HG03565 (cell line): ENCODE measurements at regions not wholly inside any gene's neighbourhood (a gene's known extent, or its start where the extent isn't known, plus 50 kb on each side); places are given as distances from the start of the nearest gene placed in this dataset.

Experiments used
- ATAC-seq: cut with Tn5 transposase; IDR thresholded peaks from one replicate; pipeline ENCODE4 v1.9.1; 2021; ENCODE audit warnings: mild to moderate bottlenecking, moderate library complexity; ENCODE audit not compliant: unreplicated experiment

DNA sequence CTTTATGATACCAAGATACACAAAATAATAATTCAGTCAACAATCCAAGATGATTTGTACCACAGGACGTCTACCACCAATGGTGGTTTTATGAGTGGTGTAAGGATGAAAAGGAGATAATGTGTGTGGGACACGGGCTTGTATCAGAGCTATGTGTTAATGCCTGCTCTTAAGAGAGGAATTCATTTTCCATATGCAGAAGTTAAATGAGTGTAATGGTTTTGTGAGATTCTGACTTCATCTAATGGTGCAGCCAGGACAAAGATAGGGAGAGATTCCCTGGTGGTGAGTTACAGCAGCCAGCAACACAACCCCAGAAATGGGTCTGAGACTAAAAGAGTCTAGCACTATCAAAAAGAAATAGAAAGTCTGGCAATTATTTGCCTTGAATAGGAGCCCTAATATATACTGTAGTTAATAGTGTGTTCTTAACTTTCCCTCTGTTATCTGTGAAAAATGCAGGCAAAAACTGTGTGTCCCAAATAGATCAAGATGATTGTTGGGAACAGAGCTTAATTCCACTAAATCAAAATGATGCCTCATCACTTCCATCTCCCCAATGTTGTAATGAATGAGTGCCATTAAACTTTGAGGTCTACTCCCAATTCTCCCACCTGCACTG lies 455.0 kb upstream of the TCF4 start:
- ATAC-seq, result no peak

DNA sequence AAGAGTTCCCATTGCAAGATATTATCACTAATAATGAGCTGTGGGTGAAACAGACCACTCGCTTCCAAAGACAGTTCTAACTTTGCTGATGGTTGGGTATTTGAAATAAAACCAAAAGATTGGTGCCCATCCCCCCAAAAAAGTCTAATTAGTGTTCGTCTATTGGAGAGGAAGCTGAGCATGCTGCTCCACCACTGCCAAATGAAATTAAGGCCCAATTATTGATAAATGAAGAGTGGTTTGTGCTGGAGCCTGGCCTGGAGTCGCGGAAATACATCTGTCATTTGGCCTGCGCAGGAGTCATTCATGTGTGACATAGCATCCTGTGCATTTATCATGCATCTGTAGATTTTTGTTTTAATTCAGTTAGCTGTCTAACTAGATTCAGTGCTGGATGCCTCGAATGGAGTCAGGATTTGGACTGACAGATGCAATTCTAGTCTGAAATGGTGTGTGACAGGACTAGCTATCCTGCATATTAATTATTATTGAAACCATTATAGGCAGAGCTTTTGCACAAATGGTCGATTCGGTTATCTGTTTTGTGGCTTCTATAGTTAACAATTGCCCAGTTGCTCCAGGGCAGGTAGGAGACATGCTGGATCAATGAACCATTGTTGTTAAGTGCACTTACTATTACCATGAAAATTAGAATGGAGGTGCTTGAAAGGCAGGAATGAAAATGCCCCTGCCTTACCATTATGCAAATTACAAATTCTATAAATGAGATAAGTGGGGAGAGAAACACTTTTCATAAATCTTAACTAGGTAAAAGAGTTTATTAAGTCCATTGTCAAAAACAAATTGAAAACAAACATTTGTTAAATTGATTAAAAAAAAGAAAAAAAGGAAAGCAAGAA lies 450.4 kb upstream of the TCF4 start:
- no peak for ATAC-seq

DNA sequence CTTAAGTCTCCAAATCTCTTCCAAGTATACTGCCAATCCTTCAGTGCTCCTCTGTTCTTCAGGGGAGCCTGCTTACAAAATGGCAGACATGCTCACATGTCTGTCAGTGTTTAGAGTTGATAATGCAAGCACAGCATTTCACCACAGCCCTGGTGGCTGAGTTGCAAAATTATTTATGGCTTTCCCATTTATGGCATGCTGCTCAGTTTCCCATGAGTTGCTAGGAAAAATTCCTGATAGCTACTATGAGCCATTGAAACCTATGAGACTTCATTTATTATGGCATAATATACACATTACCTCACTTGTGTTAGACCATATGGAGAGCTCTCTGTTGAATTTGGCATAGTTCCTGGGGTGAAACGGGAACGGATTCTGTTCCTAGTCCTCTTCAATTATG lies 448.7 kb upstream of the TCF4 start:
- no peak for ATAC-seq

DNA sequence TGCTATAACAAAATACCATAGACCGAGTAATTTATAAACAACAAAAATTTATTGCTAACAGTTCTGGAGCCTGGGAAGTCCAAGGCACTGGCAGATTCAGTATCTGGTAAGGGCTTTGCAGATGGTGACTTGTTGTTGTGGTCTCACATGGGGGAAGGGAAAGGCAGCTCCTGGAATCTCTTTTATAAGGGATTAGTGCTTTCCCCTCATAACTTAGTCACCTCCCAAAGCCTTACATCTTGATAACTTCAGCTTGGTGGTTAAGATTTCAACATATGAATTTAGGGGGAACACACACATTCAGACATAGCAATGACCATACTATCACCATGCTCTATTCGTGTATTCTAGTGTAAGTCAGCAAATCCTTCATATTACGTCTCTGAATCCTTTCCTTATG lies 447.6 kb upstream of the TCF4 start:
- no peak for ATAC-seq

DNA sequence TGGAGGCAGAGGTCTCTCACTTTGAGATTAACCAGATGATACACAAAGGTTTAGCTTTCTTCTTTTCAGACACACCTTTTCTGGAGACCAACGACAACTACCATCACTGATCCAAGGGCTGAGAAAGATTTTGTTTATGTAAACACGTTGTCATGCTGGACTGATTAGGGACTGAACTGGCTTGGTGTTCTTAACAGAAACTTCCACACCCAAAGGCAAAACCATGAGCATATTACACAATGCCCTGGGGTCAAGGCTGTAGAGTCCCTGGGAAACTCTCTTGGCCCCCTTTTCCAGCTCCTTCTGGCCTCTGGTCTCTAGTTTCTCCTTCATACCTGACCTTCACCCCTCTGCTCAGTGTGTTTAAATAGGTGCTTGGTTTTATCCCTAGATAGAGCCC lies 447.0 kb upstream of the TCF4 start:
- ATAC-seq, result no peak

DNA sequence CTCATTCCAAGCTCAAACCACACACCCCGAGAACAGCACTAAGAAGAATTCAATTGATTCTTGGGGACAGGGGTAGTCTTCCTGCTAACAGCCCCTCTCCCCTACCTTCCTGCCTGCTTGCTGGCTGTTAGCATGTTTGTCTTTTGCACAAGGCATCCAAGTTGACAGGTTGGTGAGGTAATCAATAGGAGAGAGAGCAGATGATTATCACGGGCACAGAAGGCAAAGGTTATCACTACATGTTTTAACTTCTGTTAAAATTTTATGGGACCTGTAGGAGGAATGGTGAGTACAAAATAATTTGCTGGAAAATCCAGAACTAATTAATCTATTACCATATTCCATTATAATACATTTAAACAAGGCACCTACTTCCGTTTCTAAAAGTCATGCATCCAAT lies 442.1 kb upstream of the TCF4 start:
- ATAC-seq, result no peak

DNA sequence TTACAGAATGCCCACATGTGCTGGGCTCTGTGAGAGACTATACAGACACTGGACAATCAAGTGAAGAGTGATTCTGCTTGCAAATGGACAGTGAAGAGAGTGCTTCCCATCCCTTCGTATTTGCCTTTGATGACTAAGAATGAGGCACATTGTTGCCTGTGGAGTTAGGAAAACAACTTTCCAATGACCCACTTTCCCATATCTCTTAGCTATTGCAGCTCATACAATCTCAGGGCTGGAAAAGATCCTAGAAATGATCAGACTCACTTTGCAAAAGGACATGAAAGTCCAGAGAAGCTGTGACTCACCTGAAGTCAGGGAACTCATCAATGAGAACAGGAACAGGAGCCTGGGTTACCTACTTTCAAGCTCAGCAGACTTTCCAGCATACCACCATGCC lies 440.5 kb upstream of the TCF4 start:
- no peak for ATAC-seq

DNA sequence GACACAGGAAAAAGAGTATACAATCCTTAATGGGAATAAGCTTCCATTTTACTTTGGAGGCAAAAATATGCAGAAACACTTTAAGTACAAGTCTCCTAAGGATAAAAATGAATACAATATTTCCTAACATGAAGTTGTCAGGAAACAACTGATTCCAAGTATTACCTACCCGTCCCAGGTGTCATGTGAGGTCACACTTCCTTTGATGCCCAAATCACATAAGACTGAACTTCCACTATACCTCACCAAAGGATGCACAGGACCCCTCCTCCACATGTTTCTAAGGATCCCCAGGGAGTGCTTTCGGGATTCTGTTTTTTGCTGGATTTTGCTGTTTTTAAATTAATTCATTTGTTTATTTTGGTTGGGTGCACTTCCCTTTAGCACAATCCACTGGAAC lies 438.5 kb upstream of the TCF4 start:
- no peak for ATAC-seq

DNA sequence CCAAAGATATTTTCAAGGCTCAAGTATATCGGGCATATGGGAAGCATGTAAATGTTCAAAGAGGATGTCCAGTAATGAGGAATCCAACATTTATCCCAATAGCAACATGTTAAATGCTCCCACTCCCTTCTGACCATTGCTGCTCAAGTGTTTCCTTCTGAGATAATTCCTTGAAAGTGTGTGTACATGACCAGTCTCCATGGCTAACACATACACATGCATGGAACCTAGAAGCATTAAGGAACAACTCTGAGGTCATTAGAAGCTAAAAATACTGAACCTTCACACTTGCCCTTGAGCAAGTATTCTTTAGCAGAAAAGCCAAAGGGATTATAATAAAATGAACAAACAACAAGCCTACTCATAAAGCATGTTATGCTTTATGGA lies 433.8 kb upstream of the TCF4 start:
- no peak for ATAC-seq

DNA sequence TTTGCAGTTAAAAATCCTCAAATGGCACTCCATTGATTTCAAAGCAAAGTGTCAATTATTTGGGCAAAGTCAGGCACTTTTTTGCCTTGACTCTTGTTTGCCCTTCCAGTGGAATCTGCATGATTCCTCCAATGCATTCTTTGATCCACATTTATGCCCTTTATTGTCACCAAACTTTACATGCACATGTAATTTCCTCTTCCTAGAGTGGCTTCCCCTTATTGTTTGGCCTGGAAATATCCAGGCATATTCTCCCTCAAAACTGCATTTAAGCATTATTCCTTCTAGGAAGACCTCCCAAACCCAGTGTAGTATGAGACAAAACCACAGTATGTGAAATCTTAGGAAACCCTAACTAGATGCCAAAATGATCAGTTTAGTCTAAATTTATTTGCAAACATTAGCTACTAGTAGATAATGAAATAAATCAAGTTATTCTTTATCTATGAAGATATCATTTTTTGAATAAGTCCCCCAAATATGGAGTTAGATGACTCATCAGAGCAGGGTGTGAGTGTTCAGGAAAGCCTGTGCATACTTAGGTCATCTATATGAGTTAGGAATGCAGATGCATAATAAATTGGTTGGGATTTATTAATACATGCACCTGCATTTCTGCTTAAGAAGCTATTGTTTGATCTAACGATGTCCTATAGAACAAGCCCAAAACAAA lies 433.3 kb upstream of the TCF4 start:
- no peak for ATAC-seq

DNA sequence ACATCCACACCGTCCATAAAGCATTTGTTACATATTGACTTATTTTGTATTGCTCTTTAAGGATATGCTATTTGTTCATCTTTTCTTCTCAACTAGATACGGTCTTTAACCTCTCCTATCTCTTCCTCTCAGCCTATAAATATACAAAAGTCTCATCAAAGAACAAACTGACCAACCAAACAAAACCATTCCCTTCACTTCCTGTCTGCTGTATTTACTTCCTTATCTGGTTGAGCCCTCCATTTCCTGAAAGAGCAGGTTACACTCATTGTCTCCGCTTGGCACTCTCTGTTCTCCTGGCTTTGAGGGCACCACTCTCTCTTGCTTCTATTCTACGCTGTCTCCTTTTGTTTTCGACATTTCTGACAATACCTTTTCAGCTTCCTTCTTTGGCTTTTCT lies 431.9 kb upstream of the TCF4 start:
- ATAC-seq, result no peak

DNA sequence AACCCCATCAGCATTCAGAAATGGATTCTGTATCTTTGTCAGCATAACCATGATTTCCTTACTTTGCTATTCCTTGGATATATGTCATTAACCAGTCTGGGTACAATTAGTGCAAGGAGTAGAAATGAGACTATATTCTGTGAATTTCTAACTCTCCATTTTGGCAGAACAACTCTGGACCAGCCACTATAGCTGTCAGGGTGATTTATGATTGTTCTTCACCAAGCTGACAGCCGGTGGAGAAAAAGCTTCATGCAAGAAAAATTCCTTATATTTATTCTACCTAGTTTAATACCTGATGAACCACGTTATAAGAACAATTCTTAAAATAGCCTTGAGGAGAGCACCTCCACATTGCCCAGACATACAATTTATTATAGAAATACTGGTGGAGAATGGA lies 431.2 kb upstream of the TCF4 start:
- ATAC-seq, result no peak

DNA sequence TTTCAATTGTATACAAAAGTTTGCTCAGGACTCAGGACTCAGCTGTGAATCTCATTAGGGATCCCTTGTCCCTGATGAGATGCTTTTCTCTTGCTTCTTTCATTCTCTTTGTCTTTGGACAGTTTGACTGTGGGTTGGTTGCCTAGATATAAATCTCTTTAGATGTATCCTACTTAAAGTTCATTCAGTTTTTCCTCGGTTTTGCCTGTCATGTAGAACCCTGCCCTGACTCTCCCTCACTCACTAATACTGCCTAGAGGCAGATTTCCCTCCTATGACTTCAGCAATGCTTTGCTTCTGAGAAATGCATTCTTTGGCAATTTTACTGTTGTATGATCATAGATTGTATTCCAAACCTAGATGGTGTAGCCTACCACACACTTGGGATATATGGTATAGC lies 421.4 kb upstream of the TCF4 start:
- no peak for ATAC-seq

DNA sequence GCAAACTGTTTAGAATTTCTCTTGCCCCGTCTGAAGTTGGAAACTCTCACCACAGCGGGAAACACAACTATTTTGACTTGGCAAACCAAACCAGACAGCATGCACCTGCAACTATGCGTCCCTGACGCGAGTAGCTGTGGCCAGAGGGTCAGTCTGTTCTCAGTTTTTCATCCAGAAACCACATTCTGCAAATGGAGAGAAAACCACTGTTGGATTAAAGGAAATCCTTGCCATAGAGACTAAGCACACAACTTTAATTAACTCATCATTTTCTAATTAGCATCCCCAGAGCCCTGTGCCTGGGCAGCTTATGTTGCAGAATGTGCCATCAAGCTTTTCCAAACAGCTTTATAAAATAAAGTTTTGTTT lies 415.7 kb upstream of the TCF4 start:
- no peak for ATAC-seq

DNA sequence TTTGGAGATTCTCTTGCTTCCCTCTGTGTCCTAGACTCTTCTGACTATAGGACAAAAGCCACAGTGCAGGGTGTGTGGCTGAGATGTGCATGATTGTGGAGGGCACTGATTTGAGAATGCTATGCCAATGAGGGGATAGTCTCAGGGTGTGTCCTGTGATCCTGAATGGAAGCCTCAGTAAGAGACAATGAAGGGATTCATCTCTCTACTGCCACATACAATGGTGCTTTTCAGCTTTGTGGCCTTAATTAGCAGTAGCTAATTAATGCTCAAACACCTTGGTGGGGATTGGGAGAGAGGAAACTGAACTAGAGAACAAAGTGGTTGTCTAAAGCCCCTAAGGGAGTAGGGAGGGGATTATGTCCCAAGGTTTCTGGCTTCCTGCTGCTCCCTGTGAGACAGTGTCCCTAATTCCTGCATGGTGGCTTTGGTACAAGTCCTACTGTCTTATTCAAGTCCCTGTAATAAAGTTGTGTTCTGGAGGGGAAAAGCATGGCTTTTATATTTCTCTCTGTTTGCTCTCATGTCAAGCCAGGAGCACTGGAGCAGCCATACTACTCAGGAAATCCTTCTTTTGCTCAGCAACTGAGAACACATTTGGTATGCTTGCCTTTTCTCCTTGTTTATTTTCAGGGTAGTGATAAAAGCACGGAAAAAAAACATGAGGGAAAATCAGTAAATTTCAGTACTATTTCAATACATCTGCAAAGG lies 415.2 kb upstream of the TCF4 start:
- no peak for ATAC-seq

DNA sequence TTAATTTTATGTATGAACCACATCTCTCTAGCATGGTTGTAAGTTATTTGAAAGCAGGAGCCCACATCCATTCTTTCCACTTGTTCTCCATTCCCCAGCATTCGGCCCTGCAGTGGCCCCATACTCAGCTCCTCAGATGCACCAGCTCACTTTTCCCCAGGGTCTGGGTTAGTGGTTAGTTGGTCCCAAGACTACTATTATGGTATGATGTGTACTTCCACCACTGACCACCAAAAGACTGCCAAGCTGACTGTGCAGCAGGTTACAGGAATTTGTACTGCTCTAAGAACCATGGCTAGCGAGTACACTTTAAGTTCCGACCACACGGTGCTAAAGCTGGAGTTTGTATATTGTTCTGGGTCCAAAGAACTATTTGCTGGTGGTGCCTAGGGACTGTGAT lies 413.6 kb upstream of the TCF4 start:
- no peak for ATAC-seq

DNA sequence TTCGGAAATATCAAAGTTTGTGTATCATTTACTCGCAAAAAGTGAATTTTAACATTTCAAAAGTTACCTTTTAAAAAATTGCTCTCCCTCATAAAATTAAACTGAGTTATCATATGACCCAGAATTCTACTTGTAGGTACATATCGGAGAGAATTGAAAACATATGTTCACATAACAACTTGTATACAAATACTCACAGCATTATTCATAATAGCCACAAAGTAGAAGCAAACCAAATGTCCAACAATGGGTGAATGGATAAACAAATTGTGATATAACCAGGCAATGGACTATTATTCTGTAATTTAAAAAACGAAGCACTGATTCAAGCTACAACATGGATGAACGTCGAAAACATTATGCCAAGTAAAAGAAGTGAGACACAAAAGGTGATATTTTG lies 412.0 kb upstream of the TCF4 start:
- no peak for ATAC-seq

DNA sequence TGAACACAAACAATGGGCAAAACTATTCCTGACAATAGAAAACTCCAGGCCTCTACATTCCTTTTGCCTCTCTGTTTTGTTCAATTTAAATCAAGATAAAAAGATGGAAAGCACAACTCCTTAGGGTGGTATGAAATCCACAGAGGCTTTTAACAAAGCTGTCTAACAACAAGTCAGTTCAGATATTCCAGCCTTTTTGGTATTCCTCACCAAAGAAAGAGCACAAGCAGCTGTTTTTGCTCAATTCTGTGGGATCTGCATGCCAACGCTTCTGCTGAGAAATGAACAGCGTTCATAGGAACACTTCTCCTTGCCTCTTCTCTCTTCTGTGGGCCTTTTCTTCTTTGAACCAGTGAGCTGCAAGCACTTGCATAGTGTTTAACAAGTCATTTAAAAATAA lies 411.6 kb upstream of the TCF4 start:
- no peak for ATAC-seq

DNA sequence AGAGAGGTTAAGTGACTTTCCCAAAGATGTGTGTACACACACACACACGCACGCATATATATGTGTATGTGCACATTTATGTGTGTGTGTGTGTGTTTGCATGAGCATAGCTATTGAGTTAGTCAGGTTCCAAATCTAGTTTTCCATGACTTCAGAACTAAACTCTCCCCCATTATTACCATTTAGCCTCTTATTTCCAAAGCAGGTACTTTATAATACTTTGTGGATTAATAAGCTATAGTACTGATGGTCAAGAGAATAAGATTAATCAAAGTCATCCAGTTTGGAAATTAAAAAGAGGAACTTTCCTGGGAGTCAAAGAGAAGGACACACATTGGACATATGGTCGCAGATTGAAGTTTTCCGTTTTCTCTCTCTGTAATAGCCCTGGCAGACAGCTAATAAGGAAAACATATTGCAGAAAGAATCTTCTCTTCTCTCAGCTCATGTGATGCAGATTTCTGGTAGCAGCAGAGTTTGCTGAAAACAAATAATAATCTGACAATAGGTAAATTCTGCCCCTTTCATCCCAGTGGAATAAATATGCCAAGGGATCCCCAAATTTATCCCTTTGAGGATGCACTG lies 410.9 kb upstream of the TCF4 start:
- ATAC-seq, result no peak

DNA sequence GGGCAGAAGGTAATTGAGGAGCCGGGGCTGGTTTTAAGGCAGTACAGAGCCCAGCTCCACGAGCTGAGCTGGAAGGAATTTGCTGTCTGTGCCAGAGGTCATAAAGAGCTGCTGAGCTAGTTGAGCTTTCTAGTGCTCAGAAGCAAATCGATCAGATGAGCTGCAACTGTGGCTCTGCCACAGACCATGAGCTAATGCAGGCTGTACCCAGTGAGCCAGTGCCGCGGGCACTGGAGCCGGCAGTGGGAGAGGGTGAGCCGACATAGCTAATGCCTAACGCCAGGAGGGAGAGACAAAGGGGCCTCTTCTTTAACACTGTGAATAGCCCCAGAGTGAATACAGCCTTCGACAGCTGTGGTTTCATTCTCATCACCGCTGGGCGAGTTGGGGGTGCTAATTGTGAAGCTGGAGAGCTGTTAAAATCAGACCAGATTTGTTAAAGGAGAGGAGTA lies 410.1 kb upstream of the TCF4 start:
- ATAC-seq, result no peak

DNA sequence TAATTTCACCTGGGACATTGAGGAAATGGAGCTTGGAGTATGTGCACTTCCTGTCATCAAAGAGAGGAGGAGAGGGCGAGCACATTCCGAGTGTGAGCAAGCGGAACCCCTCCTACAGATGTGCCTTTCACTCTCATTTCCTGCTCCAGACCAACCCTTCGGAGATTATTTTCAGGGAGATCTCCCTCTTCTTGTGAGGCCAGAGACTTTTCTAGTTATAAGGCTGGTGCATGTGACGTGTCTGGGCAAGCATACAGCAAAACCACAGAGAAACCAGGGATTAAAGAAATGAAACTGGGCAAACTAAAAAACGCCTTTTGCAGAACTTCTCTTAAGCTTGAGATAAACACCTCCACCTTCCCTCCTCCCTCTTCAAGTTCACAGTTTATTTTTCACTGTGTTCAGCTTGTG lies 409.2 kb upstream of the TCF4 start:
- peak; percentile 44 for ATAC-seq
